Choroid plexus epithelial cell (primary cell): ENCODE measurements at regions not wholly inside any gene's neighbourhood (a gene's known extent, or its start where the extent isn't known, plus 50 kb on each side); places are given as distances from the start of the nearest gene placed in this dataset.
A peak's percentile ranks its signal among the peaks of the same experiment; 100 is the strongest.

Experiments
- DNase-seq: peaks from one replicate; pipeline ENCODE4 v3.0.0-alpha.2; 2010; ENCODE audit warnings: low read depth
- H3K4me3 ChIP-seq: 2 replicates; pipeline ENCODE4 v1.5.1; 2011; ENCODE audit warnings: low read depth, mild to moderate bottlenecking, control low read depth, low read length, moderate library complexity
- TF ChIP-seq, protein P1 (sequence below): conservative IDR thresholded peaks from 2 replicates; pipeline ENCODE4 v1.5.1; 2011; ENCODE audit warnings: low read depth, mild to moderate bottlenecking, control low read depth, inconsistent platforms, low read length, moderate library complexity

DNA sequence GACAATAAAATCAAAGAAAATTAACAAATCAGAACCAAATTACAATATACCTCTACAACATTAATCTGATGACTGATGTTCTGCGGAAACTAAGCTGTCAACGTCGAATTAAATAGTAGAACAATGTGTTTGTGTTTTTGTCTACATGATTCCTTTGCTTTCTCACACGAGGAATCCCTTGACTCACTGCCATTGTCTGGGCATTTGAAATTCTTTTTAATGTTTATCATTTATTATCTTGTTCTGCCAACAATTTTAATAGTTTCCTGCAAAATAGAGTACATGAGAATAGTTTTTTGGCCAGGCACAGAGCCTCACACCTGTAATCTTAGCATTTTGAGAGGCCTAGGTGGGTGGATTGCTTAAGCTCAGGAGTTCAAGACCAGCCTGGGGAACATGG, 76.6 kb upstream of the KRAS start:
- DNase-seq: no peak
- H3K4me3 ChIP-seq: no peak overlapping the region
- TF ChIP-seq, protein P1, sequence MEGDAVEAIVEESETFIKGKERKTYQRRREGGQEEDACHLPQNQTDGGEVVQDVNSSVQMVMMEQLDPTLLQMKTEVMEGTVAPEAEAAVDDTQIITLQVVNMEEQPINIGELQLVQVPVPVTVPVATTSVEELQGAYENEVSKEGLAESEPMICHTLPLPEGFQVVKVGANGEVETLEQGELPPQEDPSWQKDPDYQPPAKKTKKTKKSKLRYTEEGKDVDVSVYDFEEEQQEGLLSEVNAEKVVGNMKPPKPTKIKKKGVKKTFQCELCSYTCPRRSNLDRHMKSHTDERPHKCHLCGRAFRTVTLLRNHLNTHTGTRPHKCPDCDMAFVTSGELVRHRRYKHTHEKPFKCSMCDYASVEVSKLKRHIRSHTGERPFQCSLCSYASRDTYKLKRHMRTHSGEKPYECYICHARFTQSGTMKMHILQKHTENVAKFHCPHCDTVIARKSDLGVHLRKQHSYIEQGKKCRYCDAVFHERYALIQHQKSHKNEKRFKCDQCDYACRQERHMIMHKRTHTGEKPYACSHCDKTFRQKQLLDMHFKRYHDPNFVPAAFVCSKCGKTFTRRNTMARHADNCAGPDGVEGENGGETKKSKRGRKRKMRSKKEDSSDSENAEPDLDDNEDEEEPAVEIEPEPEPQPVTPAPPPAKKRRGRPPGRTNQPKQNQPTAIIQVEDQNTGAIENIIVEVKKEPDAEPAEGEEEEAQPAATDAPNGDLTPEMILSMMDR: no peak

GRCh38 chr12:25326326-25326725, 75.6 kb upstream of the KRAS start:
- no peak overlapping the region for H3K4me3 ChIP-seq
- TF ChIP-seq, protein P1: no peak
- no peak for DNase-seq

- DNase-seq: no peak
- TF ChIP-seq, protein P1: no peak
- no peak overlapping the region for H3K4me3 ChIP-seq
These were observed 74.1 kb upstream of the KRAS start for GRCh38 chr12:25324861-25325260.

- no peak overlapping the region for H3K4me3 ChIP-seq
- TF ChIP-seq, protein P1: no peak
- peak; percentile 5 for DNase-seq
These were observed 72.9 kb upstream of the KRAS start for GRCh38 chr12:25323581-25323982.

- H3K4me3 ChIP-seq: no peak overlapping the region
- TF ChIP-seq, protein P1: no peak
- peak; percentile 61 for DNase-seq
These were observed 72.3 kb upstream of the KRAS start for GRCh38 chr12:25322918-25323531.

DNA sequence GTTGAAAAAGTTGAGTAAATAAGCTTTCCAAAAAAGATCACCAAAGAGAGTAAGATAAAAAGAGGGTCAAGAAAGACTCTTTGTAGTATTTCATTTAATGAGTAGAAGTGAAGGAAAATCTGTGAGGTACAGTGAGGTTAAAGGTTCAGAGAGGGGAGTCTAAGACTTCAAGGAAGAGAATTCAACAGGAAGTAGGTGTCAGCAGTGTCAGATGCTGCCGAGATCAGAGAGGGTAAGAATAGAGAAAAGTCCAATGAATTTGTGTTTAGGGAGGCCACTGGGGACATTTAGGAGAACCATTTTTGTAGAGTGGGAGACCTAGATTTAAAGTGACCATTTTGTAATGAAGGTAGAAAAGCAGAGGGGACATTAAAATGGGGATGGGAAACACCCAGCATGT, 71.6 kb upstream of the KRAS start:
- TF ChIP-seq, protein P1: no peak
- no peak overlapping the region for H3K4me3 ChIP-seq
- DNase-seq: no peak

DNA sequence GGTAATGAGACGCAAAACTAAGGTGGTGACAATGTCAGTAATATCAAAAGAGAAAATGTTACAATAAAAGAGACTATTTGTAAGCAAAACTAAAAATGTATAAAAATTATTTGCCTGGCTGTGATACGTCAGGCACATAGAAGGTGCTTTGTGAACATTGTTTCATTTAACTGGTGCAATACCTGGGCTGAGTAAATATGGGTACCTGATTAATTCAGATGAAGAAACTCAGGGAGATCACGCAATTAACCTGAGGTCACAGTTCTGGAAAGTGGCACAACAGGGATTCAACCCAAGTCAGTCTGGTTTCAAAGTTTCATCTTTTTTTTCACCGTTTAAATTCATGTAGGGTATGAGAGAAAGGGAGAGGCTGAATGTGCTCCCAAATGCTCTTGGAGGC, 71.0 kb upstream of the KRAS start:
- H3K4me3 ChIP-seq: no peak overlapping the region
- TF ChIP-seq, protein P1: no peak
- no peak for DNase-seq
